ENCODE measurements at regions not wholly inside any gene's neighbourhood (a gene's known extent, or its start where the extent isn't known, plus 50 kb on each side); places are given as distances from the start of the nearest gene placed in this dataset.
"Not testable (repeated sequence)": the region's sequence is repeated elsewhere in the genome, so short reads cannot be mapped to it uniquely, and the experiment has no call there.

- DNase-seq (ENCODE audit: low read depth, low spot score), result no peak
Measured at GRCh38 chr6:84635081-84635761, 129.2 kb downstream of the TBX18 start.

GRCh38 chr6:84633771-84634170 lies 130.6 kb downstream of the TBX18 start:
- no peak for DNase-seq (ENCODE audit: low read depth, low spot score)

GRCh38 chr6:84626527-84626926 lies 137.9 kb downstream of the TBX18 start:
- not testable (repeated sequence) for DNase-seq (ENCODE audit: low read depth, low spot score)

- DNase-seq (ENCODE audit: low read depth, low spot score), result no peak
Measured at GRCh38 chr6:84625506-84625905, 138.9 kb downstream of the TBX18 start.

GRCh38 chr6:84623956-84624680 lies 140.3 kb downstream of the TBX18 start:
- DNase-seq (ENCODE audit: low read depth, low spot score), result no peak

- DNase-seq (ENCODE audit: low read depth, low spot score), result peak; percentile 23
Measured at GRCh38 chr6:84618836-84619235, 145.6 kb downstream of the TBX18 start.

GRCh38 chr6:84618046-84618752 lies 146.2 kb downstream of the TBX18 start:
- no peak for DNase-seq (ENCODE audit: low read depth, low spot score)

GRCh38 chr6:84615987-84616386 lies 148.4 kb downstream of the TBX18 start:
- DNase-seq (ENCODE audit: low read depth, low spot score), result no peak

GRCh38 chr6:84615113-84615850 lies 149.1 kb downstream of the TBX18 start:
- DNase-seq (ENCODE audit: low read depth, low spot score), result no peak

- no peak for DNase-seq (ENCODE audit: low read depth, low spot score)
Measured at GRCh38 chr6:84606860-84607259, 157.5 kb downstream of the TBX18 start.

- DNase-seq (ENCODE audit: low read depth, low spot score), result no peak
Measured at GRCh38 chr6:84605298-84605697, 159.1 kb downstream of the TBX18 start.

GRCh38 chr6:84601366-84601765 lies 163.0 kb downstream of the TBX18 start:
- no peak for DNase-seq (ENCODE audit: low read depth, low spot score)

- DNase-seq (ENCODE audit: low read depth, low spot score), result no peak
Measured at GRCh38 chr6:84599991-84600390, 164.4 kb downstream of the TBX18 start.

GRCh38 chr6:84597238-84597875 lies 167.0 kb downstream of the TBX18 start:
- DNase-seq (ENCODE audit: low read depth, low spot score), result no peak

GRCh38 chr6:84596488-84596887 lies 167.9 kb downstream of the TBX18 start:
- no peak for DNase-seq (ENCODE audit: low read depth, low spot score)

- no peak for DNase-seq (ENCODE audit: low read depth, low spot score)
Measured at GRCh38 chr6:84588697-84589080, 175.7 kb downstream of the TBX18 start.

GRCh38 chr6:84587994-84588696 lies 176.3 kb downstream of the TBX18 start:
- not testable (repeated sequence) for DNase-seq (ENCODE audit: low read depth, low spot score)

GRCh38 chr6:84587202-84587940 lies 177.0 kb downstream of the TBX18 start:
- not testable (repeated sequence) for DNase-seq (ENCODE audit: low read depth, low spot score)

GRCh38 chr6:84583784-84584183 lies 180.6 kb downstream of the TBX18 start:
- DNase-seq (ENCODE audit: low read depth, low spot score), result no peak

GRCh38 chr6:84582997-84583396 lies 181.4 kb downstream of the TBX18 start:
- DNase-seq (ENCODE audit: low read depth, low spot score), result no peak
